Esophagus squamous epithelium (tissue), 4 donors: ENCODE measurements at regions not wholly inside any gene's neighbourhood (a gene's known extent, or its start where the extent isn't known, plus 50 kb on each side); places are given as distances from the start of the nearest gene placed in this dataset.

Source experiments
- CTCF ChIP-seq, 6 experiments: fragments of 450-650 bp in 4 of 6; fragments of 200-600 bp in 2 of 6; sonication (generic) in 2 of 6; IDR thresholded peaks; one replicate each; pipeline ENCODE4 v1.5.1; 2016 to 2019; ENCODE audit warnings: antibody characterized with exemption in 6 of 6, mild to moderate bottlenecking in 4 of 6, moderate library complexity in 4 of 6
- POLR2A ChIP-seq, 4 donors: fragments of 450-650 bp; IDR thresholded peaks; one replicate each; pipeline ENCODE4 v1.6.1; 2017; ENCODE audit warnings: antibody characterized with exemption in 4 of 4, mild to moderate bottlenecking in 4 of 4, moderate library complexity in 3 of 4

- TF ChIP-seq POLR2A (IDR thresholded peaks at IDR 0.05) = no peak
- no peak for TF ChIP-seq CTCF (IDR thresholded peaks at IDR 0.05)
Observed at GRCh38 chr13:71149498-71150363, 717.3 kb downstream of the DACH1 start.
